G401 (cell line): ENCODE measurements at regions not wholly inside any gene's neighbourhood (a gene's known extent, or its start where the extent isn't known, plus 50 kb on each side); places are given as distances from the start of the nearest gene placed in this dataset.

Experiments used
- DNase-seq: peaks from one replicate; pipeline ENCODE4 v3.0.0-alpha.2; 2015; ENCODE audit warnings: low spot score
- in situ Hi-C: cut with HindIII; loops from 2 replicates; pipeline ENCODE4 v1.10.0; 2016; ENCODE audit warnings: low sequenced_read_pairs, mixed read lengths

DNA sequence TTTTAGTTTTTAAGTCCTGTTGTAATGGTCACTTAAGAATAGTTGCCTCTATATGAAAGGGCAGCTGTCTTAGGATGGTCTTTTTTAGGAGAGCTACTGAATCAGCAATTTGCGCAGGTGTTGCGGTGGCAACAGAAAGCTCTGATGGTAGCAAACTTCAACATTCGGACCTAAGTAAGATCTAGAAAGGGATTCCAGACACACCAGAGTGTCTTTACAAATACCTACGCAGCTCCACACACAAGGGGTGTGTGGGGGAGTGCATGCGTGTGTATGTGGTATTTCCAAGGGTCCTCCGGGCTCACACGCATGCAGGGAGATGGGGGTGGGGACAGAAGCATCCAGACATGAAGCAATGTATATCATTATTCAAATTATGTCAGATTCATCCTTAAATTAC is 438.6 kb upstream of the MGMT start:
- in situ Hi-C loops: no loop called here
- no peak for DNase-seq

DNA sequence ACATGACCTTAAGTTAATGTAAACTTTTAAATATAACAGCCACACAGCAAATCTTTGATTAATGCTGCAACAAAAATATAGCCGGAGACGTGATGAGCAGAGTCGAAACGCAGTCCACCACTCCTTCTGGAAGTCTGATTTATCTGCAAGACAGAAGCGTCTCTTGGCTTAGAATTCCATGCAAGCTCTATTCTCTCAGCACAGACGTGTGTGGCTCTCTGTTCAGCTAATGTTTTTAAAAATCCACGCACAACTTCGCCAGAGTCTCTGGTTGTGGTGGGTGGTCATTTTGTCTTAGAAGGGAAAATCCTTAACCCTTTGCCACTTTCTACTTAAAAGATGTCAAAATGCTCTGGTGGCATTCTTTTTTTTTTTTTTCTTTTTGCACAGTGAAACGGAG is 438.0 kb upstream of the MGMT start:
- no peak for DNase-seq
- in situ Hi-C loops: no loop called here

DNA sequence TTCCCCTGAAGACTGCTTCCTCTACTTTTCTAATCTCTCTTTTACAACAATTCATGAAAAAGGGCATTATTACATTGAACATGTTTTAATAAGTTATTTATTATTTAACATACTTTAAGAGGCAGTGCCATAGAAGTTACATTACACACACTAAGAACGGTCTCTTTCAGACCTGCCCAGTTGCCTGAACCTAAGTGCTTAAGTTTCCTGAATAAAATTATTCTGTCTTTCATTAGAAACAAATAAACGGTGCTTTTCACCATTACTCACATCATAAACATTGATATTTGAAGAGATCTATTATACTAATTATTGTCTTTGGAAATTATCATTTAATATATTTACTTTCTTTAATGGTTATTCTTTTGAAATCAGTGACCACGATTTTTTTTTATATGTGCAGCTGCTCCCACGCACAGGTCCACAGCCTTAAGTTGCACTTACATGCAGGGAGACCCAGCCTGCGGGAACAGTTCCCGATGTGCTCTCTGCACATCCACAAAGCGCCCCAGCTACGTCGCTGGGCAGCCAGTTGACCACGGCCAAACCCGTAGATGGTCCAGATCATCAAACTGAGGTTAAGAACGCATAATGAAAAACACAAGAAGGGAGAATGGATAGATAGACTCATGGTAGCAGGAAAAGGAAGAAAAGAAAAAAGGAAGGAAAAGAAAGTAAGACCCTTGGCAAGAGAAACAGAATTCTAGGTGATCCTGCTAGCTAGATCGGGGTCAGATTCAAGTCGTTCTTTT is 437.0 kb upstream of the MGMT start:
- in situ Hi-C loops: no loop called here
- no peak for DNase-seq

DNA sequence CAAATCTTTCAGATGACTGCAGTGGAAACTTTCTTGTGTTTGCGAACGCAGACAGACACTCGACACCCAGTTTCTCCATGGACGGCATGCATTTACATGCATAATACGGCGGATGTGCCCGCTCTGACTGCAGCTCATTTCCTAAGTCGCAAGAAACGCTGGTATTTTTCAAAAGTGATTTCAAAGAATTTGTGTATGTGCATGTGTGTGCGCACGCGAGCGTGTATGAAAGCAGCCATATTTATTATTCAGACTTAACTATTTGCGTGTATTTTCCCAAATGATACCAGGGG is 436.5 kb upstream of the MGMT start:
- in situ Hi-C loops: no loop called here
- no peak for DNase-seq

DNA sequence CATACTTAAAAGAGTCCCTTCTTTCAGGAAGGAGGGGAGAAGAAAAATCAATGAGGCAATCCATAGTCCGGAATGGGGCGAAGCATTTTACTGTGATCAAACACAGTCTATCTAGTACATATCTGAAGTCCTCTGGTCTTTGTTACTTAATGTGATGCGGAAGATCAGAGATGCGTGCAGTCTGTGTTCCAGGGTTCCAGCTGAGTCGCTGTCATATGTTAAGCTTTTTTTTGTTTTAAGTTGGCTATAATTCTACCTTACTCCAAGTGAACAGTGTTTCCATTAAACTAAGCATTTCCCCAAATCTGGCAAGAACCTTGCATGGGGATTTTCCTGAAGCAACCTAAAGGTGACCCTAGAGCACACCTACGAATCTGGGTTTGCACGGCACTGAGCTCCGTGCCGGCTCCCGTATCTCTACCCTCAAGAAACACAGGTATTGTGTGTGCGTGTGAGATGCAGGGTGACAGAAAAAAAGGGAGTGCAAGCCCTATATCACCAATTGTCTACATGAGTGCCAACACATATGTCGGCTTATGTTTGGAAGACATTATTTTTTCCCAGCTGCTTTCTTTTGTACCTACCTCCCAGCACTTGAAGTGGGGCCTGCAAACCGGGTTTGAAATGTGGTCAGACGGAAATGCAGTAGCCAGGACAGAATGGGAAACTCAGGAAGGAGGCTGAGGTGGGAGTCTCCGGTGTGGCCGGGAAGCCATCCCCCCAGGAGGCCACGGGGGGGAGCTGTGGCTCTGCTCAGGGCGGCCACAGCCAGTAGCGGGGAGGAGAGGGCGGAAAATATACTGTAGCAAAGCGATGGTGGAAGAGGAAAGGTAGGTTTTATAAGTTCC is 435.8 kb upstream of the MGMT start:
- peak; percentile 22 for DNase-seq
- in situ Hi-C loops: no loop called here

DNA sequence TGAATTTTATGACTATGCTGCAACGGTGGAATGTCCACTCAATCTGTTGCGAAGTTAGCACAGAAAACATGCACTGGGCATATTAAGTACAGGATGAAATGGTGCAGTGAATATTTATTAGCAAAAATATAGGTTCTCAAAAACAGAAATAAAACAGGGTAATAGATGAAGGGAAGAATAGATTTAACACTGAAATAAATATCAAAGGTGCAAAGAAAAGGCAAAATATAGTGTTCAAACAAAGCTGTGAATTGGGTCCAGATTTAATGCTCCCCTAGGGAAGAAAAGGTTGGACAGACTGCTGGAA is 435.2 kb upstream of the MGMT start:
- DNase-seq: no peak
- in situ Hi-C loops: no loop called here

DNA sequence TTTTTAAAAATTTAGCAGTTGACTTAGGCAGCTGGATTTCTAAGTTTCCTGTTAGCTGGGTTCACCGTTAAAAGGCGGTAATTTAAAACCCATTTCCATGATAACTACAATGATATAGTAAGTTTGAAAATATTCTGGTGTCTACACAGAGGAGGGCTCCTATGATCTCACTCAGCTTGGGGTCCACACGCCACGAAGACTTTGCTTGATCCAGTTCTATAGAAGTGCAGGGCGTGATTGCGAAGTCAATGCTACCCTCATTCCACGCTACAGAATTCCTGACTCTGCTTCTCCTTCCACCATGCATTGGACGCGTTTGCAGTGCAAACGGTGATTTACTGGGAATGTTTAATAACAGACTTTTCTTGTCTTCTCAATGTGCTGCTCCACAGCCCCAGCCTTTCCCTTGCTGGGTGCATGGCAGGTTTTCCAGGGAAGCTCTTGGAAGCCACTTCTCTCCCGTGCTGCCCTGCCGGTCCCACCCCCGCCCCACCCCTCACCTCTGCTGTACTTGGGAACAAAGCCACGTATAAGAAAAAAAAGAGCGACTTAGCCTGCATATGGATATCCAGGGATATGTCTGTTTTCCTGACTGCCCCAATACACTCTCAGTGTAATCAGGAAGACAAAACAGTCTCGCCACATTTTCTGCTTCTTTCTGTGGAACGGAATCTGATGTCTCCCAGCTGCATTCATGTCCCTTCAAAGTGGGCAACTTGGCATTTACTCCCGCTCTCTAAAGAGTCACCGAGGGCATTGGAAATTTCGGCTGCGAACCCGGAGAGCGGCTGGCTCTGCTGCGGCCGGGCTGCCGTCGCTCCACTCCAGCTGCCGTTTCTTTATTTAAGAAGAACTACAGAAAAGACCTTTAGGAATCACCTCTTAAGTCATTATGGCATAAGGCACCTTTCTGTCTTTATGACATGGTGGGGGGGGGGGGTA is 434.4 kb upstream of the MGMT start:
- in situ Hi-C loops: no loop called here
- no peak for DNase-seq

DNA sequence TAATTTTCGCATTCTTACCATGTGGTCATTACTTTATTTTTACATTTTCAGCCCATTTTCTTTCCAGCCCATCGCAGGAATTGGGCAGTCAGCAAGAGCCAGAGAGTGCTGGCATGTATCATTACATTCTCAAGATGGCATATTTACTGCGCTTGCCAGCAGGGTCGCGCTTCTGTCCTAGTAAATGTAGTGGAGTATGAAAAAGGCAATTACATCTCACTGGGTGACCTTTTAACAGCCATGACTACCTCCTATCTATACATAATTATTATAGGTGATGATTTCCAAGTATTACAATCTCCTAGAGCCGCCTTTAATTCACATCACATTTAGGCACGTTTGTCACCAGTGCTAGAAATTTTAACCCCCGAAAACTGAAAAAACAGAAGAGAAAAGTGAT is 433.7 kb upstream of the MGMT start:
- peak; percentile 4 for DNase-seq
- in situ Hi-C loops: no loop called here

DNA sequence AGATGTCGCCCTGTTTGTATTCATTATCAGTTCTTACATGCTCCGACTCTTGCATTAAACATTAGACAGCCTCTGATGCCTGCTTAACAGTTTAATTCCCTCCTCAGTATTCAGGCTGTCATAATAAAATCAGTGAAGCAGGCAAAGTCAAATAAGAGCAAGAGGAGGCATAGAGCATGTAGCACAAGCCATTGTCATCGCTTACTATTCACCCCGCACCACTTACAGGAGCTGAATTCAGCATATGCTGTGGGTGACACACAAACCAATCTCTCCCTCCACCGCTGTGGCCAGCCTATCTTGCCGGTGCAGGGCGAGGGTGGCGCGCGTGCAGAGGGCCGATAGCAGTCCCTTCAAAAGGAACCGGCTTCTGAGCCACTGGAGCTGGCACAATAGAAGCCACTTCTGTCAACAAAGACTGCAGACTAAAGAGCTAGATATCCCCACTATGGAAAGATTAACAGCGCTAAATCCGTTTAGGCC is 433.2 kb upstream of the MGMT start:
- DNase-seq: no peak
- in situ Hi-C loops: no loop called here

DNA sequence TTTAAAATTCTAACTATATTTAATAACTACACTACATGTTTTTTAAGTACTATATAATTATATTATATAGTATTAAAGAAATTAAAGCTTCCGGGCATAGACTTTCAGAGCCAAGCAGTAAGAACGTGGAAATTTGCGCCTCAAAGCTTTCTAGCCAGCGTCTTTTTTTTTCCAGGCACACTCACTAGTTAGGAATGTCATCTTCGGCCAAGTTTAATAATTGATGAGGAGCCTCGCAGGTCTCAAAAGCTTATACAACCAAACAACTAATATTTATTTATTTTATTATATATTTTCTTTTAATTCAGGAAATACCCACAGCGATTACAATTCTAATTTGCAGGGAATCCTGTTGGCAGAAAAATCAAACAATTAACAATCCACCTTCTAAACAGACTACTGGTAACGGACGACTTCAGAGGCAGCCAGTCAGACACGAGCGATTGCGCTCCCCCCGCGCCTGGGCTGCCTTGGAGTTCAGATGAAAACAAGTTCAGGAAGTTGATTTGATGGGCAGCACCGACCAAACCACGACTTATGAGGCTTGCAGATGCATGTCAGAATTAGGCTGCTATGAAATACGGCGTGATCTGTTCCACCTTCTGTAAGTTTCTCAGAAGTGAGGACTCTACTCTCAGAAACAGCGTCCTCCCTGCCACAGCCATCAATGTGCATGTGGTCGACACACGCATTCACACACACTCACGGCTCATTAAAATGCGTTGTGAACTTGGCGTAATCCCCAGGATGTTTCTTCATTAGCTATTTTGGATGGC is 431.8 kb upstream of the MGMT start:
- no peak for DNase-seq
- in situ Hi-C loops: no loop called here

DNA sequence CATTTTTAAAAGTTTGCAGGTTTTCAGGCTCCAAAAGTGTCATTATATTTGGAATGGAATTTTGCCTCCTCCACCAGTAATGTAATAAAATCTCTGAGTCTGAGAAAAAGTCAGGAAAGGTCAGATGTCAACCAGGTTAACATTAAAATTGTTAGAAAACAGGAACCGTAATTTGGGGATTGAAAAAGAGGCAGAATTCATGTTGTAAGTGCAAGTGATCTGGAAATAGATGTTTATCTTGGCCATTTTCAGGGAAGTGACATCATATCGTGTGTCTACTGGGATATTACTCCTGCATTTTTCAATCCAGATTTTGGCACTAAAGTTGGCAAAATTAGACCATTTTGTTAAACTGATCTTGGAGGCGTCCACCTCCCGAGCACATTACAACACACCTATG is 428.5 kb upstream of the MGMT start:
- in situ Hi-C loops: no loop called here
- no peak for DNase-seq

DNA sequence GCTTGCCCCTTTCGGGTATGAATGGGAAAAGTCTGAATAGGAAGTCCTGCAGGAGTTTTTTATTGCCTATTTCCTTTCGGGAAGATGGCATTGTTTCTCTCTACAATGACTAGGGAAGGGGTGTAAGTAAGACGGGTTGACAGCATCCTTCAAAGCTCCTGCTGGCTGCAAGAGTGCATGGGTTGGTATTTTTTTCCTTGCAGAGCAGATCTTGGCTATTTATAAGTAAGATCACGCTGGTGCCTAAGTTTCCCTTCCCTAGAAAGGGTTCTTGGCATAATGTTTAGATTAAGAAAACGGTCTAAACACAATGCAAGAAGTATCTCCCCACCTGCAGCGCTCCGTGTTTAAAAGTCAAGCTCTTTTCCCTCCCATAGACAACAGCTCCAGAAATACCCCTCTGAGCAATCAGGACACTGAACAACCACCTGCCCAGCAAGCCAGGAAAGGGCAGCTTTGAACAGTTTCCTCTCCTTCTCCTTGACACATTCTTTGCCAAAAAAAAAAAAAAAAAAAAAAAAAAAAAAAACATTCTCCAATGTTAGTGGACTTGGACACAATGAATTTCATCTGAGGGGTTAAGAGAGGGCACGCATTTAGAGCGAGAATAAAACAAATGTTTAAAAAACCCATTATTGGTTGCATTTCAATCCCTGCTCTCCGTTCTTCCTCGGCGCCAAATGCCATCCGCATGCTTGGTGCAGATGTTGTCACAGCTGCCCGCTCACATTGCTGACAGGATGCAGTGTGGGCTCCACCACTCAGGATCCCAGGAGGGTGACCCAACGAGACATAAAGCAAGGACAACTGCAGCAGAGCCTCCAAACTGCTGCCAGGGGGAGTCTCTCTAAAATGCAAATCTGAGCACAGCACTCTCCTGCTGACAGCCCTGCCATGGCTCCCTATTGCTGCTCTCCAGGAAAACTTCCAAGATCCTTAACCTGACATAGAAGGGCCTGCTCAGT is 427.4 kb upstream of the MGMT start:
- DNase-seq: no peak
- in situ Hi-C loops: no loop called here

DNA sequence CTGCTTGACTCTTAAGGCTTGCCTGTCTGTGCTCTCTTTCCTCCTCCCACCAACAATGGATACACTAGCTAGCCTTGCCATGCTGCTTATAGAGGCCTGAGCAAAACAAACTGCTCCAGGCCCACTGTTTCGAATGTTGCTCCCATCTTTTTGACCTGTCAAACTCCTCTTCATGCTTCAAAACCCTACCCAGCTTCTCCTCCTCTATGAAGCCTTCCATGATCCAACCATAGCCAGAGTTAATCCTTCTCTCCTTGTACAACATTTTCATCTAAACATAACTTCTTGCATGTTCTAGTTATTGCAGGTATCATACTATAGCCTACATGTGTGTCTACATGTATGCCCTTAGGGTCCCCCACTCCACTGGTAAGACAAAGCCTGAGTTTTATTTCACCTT is 426.7 kb upstream of the MGMT start:
- in situ Hi-C loops: no loop called here
- DNase-seq: no peak

DNA sequence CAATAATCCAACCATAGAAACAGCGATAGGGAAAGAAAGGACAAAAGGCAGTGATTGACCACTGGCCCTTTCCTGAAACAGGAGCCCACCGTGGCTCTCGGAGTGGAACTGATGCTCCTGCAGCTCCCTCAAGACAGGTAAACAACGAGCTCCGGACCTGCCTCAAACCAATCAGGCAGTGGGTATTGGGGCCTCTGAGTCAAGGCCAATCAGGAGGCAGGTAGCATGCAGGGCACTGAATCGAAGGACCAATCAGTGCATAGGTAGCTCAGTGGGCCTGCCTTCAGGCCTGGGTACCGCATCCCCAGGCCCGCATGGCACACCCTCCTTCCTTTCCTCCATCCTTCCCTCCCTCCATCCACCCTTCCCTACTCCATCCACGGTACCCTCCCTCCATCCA is 425.1 kb upstream of the MGMT start:
- in situ Hi-C loops: no loop called here
- no peak for DNase-seq

DNA sequence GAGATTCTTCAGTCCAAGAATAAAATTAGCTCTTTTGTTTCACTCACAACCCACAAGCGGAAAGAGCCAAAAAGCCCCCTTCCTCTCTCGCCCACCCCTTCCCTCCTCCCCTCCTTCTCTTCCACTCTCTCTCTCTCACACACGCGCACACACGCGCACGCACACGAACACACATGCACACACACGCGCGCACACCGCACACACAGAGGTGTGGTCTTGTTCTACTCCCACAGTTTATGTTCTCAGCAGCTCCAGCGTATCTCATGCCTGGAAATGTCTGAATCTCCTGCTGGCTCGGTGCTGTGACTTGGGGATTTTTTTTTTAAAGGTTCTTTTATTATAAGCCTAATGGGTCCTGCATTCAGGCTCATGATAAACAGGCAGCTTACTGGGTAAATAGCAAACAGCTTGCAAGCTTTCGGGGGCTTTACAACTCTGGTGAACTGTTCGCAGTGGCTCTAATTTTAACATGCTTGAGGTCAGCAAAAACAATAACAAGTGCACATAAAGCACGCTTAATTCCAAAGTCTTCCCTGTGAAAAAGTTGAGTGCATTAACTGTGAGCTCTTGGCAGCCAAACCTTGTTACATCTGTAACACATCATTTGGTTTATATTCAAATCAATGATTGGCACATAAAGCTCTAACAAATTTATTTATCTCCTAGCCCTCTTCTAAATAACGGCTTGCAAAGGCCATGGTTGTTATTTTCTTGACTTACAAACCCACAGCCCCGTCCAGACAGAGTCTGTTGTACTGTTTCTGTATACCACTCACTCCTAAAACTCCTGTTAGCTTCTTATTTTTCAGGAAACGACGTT is 424.1 kb upstream of the MGMT start:
- in situ Hi-C loops: no loop called here
- no peak for DNase-seq

DNA sequence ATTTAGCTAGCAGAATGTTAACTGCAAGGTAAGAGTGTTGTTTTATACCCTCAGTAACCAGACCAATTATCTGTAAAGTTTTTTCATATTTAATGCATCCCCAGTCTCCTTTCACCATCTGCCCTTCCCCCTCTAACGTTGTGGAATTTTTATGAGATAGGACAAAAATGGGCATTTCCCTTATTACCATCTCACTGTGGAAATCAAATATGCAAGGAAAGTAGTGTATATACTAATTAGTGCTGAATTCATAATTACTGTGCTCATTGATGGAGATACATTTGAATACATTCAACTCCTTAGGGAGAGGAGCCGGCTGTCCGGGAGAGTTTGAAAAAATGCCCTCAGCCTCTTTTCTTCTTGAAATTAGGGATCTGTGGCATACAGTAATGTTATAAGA is 423.4 kb upstream of the MGMT start:
- in situ Hi-C loops: no loop called here

DNA sequence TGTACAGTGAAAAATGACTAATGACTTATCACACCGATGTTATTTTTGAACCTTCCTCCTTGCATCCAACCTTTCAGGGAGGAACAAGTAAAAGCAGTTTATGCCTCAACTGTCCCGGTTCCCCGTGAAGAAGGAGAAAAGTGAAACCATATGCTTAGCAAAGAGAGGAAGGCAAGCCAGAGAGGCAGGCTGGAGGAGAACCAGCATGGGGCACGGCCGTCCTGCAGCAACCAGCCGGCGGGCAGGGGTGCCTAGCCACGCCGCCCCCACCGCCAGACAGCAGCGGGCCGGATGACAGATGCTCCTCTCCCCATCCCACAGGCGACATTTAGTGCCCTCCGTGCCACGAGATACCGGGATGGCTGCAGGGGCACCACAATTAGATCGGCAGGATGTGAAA is 421.4 kb upstream of the MGMT start:
- in situ Hi-C loops: no loop called here
- no peak for DNase-seq

More for the DNA sequence above, 423.4 kb upstream of the MGMT start:
- no peak for DNase-seq
